CD14-positive monocyte (primary cell): ENCODE measurements at regions not wholly inside any gene's neighbourhood (a gene's known extent, or its start where the extent isn't known, plus 50 kb on each side); places are given as distances from the start of the nearest gene placed in this dataset.

Experiments used
- DNase-seq, 3 donors: peaks; one replicate each; pipeline ENCODE4 v3.0.0-alpha.2; 2011 to 2022
- H2AFZ ChIP-seq: 2 replicates; pipeline ENCODE4 v1.6.0; 2012; ENCODE audit warnings: mild to moderate bottlenecking, low read depth, low read length, inconsistent platforms; ENCODE audit not compliant: insufficient read depth, poor library complexity, severe bottlenecking
- H3K27ac ChIP-seq, 2 donors: 1 replicate in 1 of 2; 2 replicates in 1 of 2; pipeline ENCODE4 v1.5.1; 2012 to 2013; ENCODE audit warnings: low read length in 2 of 2, control low read depth in 1 of 2, inconsistent platforms in 1 of 2, low read depth in 1 of 2, mild to moderate bottlenecking in 1 of 2
- H3K27me3 ChIP-seq, 2 donors: one replicate each; pipeline versions ENCODE4 v1.6.0 to v1.6.1; 2011 to 2013; ENCODE audit warnings: low read length in 2 of 2; ENCODE audit not compliant: control insufficient read depth in 2 of 2, insufficient read depth in 2 of 2
- H3K36me3 ChIP-seq, 2 donors: replicated peaks in 1 of 2; 1 replicate in 1 of 2; 2 replicates in 1 of 2; pipeline versions ENCODE4 v1.5.1 to v1.6.1; 2012 to 2013; ENCODE audit warnings: low read length in 2 of 2, control low read depth in 1 of 2, inconsistent platforms in 1 of 2, mild to moderate bottlenecking in 1 of 2; ENCODE audit not compliant: insufficient read depth in 2 of 2, control insufficient read depth in 1 of 2
- H3K4me1 ChIP-seq, 2 donors: 1 replicate in 1 of 2; 2 replicates in 1 of 2; pipeline versions ENCODE4 v1.5.1 to v1.6.1; 2012 to 2013; ENCODE audit warnings: low read length in 2 of 2, control low read depth in 1 of 2, inconsistent platforms in 1 of 2, mild to moderate bottlenecking in 1 of 2, moderate library complexity in 1 of 2; ENCODE audit not compliant: insufficient read depth in 2 of 2, control insufficient read depth in 1 of 2
- H3K4me2 ChIP-seq: replicated peaks from 2 replicates; pipeline ENCODE3; 2012; ENCODE audit warnings: low read length, moderate library complexity, mild to moderate bottlenecking; ENCODE audit not compliant: poor library complexity, severe bottlenecking; ENCODE audit errors: extremely low read depth
- H3K4me3 ChIP-seq, 3 experiments: fragments of 200-600 bp in 1 of 3; sonication (generic) in 1 of 3; replicated peaks in 1 of 3; 1 replicate in 2 of 3; 2 replicates in 1 of 3; pipeline ENCODE4 v1.5.1; 2011 to 2013; ENCODE audit warnings: low read length in 3 of 3, mild to moderate bottlenecking in 3 of 3, control low read depth in 2 of 3, low read depth in 2 of 3, inconsistent platforms in 1 of 3, moderate library complexity in 1 of 3
- H3K79me2 ChIP-seq: 2 replicates; pipeline ENCODE4 v1.6.0; 2012; ENCODE audit warnings: mild to moderate bottlenecking, control low read depth, inconsistent platforms, low read length, moderate library complexity; ENCODE audit not compliant: insufficient read depth
- H3K9ac ChIP-seq: 2 replicates; pipeline ENCODE4 v1.6.0; 2017; ENCODE audit warnings: low read length, mild to moderate bottlenecking; ENCODE audit not compliant: insufficient read depth, poor library complexity, severe bottlenecking
- H3K9me3 ChIP-seq, 2 donors: replicated peaks in 1 of 2; 1 replicate in 1 of 2; 2 replicates in 1 of 2; pipeline versions ENCODE4 v1.5.1 to v1.6.1; 2012 to 2013; ENCODE audit warnings: low read length in 2 of 2, control low read depth in 1 of 2; ENCODE audit not compliant: control insufficient read depth in 1 of 2, insufficient read depth in 1 of 2
- H4K20me1 ChIP-seq: 2 replicates; pipeline ENCODE4 v1.6.0; 2012; ENCODE audit warnings: mild to moderate bottlenecking, low read length, control low read depth, moderate library complexity; ENCODE audit not compliant: insufficient read depth
- H3K27ac Mint-ChIP-seq, 7 donors: one replicate each; pipeline ENCODE4 v1.8.0; 2020; ENCODE audit warnings: mild to moderate bottlenecking in 7 of 7, mixed read lengths in 7 of 7, moderate library complexity in 6 of 7, inconsistent platforms in 2 of 7
- H3K27me3 Mint-ChIP-seq, 3 donors: one replicate each; pipeline ENCODE4 v1.8.0; 2021 to 2022; ENCODE audit warnings: low read depth in 3 of 3, mild to moderate bottlenecking in 3 of 3, mixed read lengths in 3 of 3, moderate library complexity in 3 of 3, inconsistent platforms in 1 of 3
- H3K36me3 Mint-ChIP-seq, 2 donors: one replicate each; pipeline ENCODE4 v1.8.0; 2020; ENCODE audit warnings: mixed read lengths in 2 of 2, inconsistent platforms in 1 of 2, mild to moderate bottlenecking in 1 of 2
- H3K4me1 Mint-ChIP-seq: one replicate; pipeline ENCODE4 v1.8.0; 2020; ENCODE audit warnings: mild to moderate bottlenecking, mixed read lengths
- H3K4me3 Mint-ChIP-seq, 2 donors: one replicate each; pipeline ENCODE4 v1.8.0; 2020; ENCODE audit warnings: mild to moderate bottlenecking in 2 of 2, mixed read lengths in 2 of 2, moderate library complexity in 1 of 2
- H3K9me3 Mint-ChIP-seq, 7 donors: one replicate each; pipeline ENCODE4 v1.8.0; 2020 to 2022; ENCODE audit warnings: mixed read lengths in 7 of 7, mild to moderate bottlenecking in 6 of 7, moderate library complexity in 6 of 7, inconsistent platforms in 2 of 7
- WGBS: methylation state at CpG from one replicate; pipeline ENCODE4 v1.1.5; 2013; ENCODE audit warnings: missing lambda C conversion rate; ENCODE audit not compliant: insufficient coverage; 5-methylcytosine and 5-hydroxymethylcytosine counted together
- intact Hi-C, 2 donors: fragments of 100-400 bp; cut with micrococcal nuclease; formaldehyde crosslinking; loops; one replicate each; pipeline versions ENCODE4 v1.15.0 to v1.15.1; 2023
- TF ChIP-seq, protein P1 (sequence below): fragments of 200-600 bp; IDR thresholded peaks from one replicate; pipeline ENCODE4 v1.8.0; 2022; ENCODE audit warnings: antibody characterized with exemption, mild to moderate bottlenecking

- Histone ChIP-seq H3K79me2 (no peaks in the 10 kb centered on the region), H3K36me3 (no peaks in the 10 kb centered on the region), H3K27me3 (no peaks in the 10 kb centered on the region), H3K4me1 (no peaks in the 10 kb centered on the region), H2AFZ (no peak overlapping the region), H4K20me1 (no peaks in the 10 kb centered on the region), H3K4me3 (no peak overlapping the region), H3K9ac (no peak overlapping the region), H3K4me2 (no peak overlapping the region), H3K9me3 (peaks cover 0 to 7% of the 10 kb centered on the region in 2 donors), H3K27ac (no peak overlapping the region)
- intact Hi-C loops: no loop called here
- DNase-seq: no peak
- Mint-ChIP-seq H3K4me1 (no peaks in the 10 kb centered on the region), H3K4me3 (no peak overlapping the region), H3K27ac (no peak overlapping the region), H3K36me3 (no peaks in the 10 kb centered on the region), H3K9me3 (peaks cover 0 to 4% (median 2%) of the 10 kb centered on the region in 7 donors), H3K27me3 (no peaks in the 10 kb centered on the region)
- TF ChIP-seq, protein P1, sequence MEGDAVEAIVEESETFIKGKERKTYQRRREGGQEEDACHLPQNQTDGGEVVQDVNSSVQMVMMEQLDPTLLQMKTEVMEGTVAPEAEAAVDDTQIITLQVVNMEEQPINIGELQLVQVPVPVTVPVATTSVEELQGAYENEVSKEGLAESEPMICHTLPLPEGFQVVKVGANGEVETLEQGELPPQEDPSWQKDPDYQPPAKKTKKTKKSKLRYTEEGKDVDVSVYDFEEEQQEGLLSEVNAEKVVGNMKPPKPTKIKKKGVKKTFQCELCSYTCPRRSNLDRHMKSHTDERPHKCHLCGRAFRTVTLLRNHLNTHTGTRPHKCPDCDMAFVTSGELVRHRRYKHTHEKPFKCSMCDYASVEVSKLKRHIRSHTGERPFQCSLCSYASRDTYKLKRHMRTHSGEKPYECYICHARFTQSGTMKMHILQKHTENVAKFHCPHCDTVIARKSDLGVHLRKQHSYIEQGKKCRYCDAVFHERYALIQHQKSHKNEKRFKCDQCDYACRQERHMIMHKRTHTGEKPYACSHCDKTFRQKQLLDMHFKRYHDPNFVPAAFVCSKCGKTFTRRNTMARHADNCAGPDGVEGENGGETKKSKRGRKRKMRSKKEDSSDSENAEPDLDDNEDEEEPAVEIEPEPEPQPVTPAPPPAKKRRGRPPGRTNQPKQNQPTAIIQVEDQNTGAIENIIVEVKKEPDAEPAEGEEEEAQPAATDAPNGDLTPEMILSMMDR: no peak
Observed at GRCh38 chr13:64488731-64489130, 2741.4 kb downstream of the PCDH9 start.

- intact Hi-C loops: no loop called here
- H3K4me3 ChIP-seq: no peak overlapping the region
- WGBS: no CpG with 5 or more reads among the region's 3 CpGs
- H3K36me3 ChIP-seq: no peaks in the 10 kb centered on the region
- Mint-ChIP-seq H3K27me3 (no peaks in the 10 kb centered on the region), H3K27ac (no peak overlapping the region), H3K4me1 (no peaks in the 10 kb centered on the region), H3K4me3 (no peak overlapping the region), H3K9me3 (peaks cover 0 to 2% (median 0%) of the 10 kb centered on the region in 7 donors), H3K36me3 (no peaks in the 10 kb centered on the region)
- H3K27ac ChIP-seq: no peak overlapping the region
- H2AFZ ChIP-seq: no peak overlapping the region
- H4K20me1 ChIP-seq: no peaks in the 10 kb centered on the region
- TF ChIP-seq, protein P1: no peak
- H3K4me1 ChIP-seq: no peaks in the 10 kb centered on the region
- no peaks in the 10 kb centered on the region for H3K27me3 ChIP-seq
- H3K9ac ChIP-seq: no peak overlapping the region
- DNase-seq: no peak
- H3K79me2 ChIP-seq: no peaks in the 10 kb centered on the region
- H3K9me3 ChIP-seq: no peaks in the 10 kb centered on the region
- H3K4me2 ChIP-seq: no peak overlapping the region
Observed at GRCh38 chr13:64482373-64482772, 2747.8 kb downstream of the PCDH9 start.
